ENCODE measurements at regions not wholly inside any gene's neighbourhood (a gene's known extent, or its start where the extent isn't known, plus 50 kb on each side); places are given as distances from the start of the nearest gene placed in this dataset.

GRCh38 chr4:14915018-14915417 is 87.3 kb upstream of the CPEB2 start:
- POLR2A ChIA-PET: no interaction called here
- no peaks in the 10 kb centered on the region for H3K79me2 ChIP-seq (ENCODE audit: insufficient read depth)

GRCh38 chr4:14916554-14917297 is 85.6 kb upstream of the CPEB2 start:
- DNase-seq: no peak
- Histone ChIP-seq H2AFZ (ENCODE audit: low read depth) (no peak overlapping the region), H3K9ac (no peak overlapping the region), H3K4me2 (peak overlapping the region; percentile 19; the same call in 1 of the 2 replicates), H3K79me2 (ENCODE audit: insufficient read depth) (no peaks in the 10 kb centered on the region), H3K27me3 (ENCODE audit: insufficient read depth) (no peaks in the 10 kb centered on the region), H3K9me3 (no peaks in the 10 kb centered on the region), H3K27ac (ENCODE audit: low read depth in 2 of 2, low read length in 1 of 2) (no peak overlapping the region), H3K4me1 (ENCODE audit: control insufficient read depth in 1 of 2, insufficient read depth in 2 of 2, low read depth in 1 of 2, low read length in 1 of 2) (no peaks in the 10 kb centered on the region), H4K20me1 (ENCODE audit: insufficient read depth) (no peaks in the 10 kb centered on the region), H3F3A (replicated peaks; ENCODE audit: insufficient read depth) (no peaks in the 10 kb centered on the region), H3K36me3 (replicated peaks in 1 of 2; ENCODE audit: control insufficient read depth in 1 of 2, insufficient read depth in 2 of 2, low read length in 1 of 2) (no peaks in the 10 kb centered on the region), H3K4me3 (ENCODE audit: low read depth in 2 of 2, low read length in 1 of 2) (no peak overlapping the region), H3K9me2 (no peaks in the 10 kb centered on the region)
- ChIA-PET CTCF (no interaction called here), POLR2A (no interaction called here)
- WGBS (ENCODE audit: low lambda C conversion rate): 39% methylated on average over 7 of the region's 7 CpGs
- TF ChIP-seq MAX (IDR thresholded peaks at IDR 0.05; ENCODE audit: low read depth): no peak
- TF ChIP-seq IRF3 (IDR thresholded peaks at IDR 0.05; ENCODE audit: low read depth, low read length): no peak
- TF ChIP-seq SIN3A (IDR thresholded peaks at IDR 0.05; ENCODE audit: borderline replicate concordance, low read depth, low read length): no peak
- no peak for TF ChIP-seq GABPA (IDR thresholded peaks at IDR 0.05; ENCODE audit: low read depth)
- no peak for TF ChIP-seq TAF1 (IDR thresholded peaks at IDR 0.05; ENCODE audit: borderline replicate concordance, low read depth, low read length)
- no peak for TF ChIP-seq RFX5 (IDR thresholded peaks at IDR 0.05; ENCODE audit: low read length)

More at GRCh38 chr4:14915018-14915417, 87.3 kb upstream of the CPEB2 start:
- Histone ChIP-seq H3F3A (replicated peaks; ENCODE audit: insufficient read depth) (no peaks in the 10 kb centered on the region), H3K9me2 (no peaks in the 10 kb centered on the region), H3K4me3 (ENCODE audit: low read depth in 2 of 2, low read length in 1 of 2) (no peak overlapping the region), H2AFZ (ENCODE audit: low read depth) (no peak overlapping the region), H3K36me3 (replicated peaks in 1 of 2; ENCODE audit: control insufficient read depth in 1 of 2, insufficient read depth in 2 of 2, low read length in 1 of 2) (no peaks in the 10 kb centered on the region), H4K20me1 (ENCODE audit: insufficient read depth) (no peaks in the 10 kb centered on the region), H3K4me2 (no peak overlapping the region), H3K9ac (no peak overlapping the region), H3K27ac (ENCODE audit: low read depth in 2 of 2, low read length in 1 of 2) (no peak overlapping the region), H3K27me3 (ENCODE audit: insufficient read depth) (no peaks in the 10 kb centered on the region), H3K9me3 (no peaks in the 10 kb centered on the region), H3K4me1 (ENCODE audit: control insufficient read depth in 1 of 2, insufficient read depth in 2 of 2, low read depth in 1 of 2, low read length in 1 of 2) (no peaks in the 10 kb centered on the region)
- 49% methylated on average over 2 of the region's 2 CpGs for WGBS (ENCODE audit: low lambda C conversion rate)
- CTCF ChIA-PET: no interaction called here
- no peak for DNase-seq
- TF ChIP-seq RCOR1 (IDR thresholded peaks at IDR 0.05; ENCODE audit: low read length): no peak
- no peak for TF ChIP-seq NRF1 (IDR thresholded peaks at IDR 0.05; ENCODE audit: low read depth, low read length)
- TF ChIP-seq FOXJ3 (CRISPR knock-in tag; IDR thresholded peaks at IDR 0.05): no peak
- no peak for TF ChIP-seq IRF3 (IDR thresholded peaks at IDR 0.05; ENCODE audit: low read depth, low read length)
- TF ChIP-seq SIN3A (IDR thresholded peaks at IDR 0.05; ENCODE audit: borderline replicate concordance, low read depth, low read length): no peak
- no peak for TF ChIP-seq RXRA (IDR thresholded peaks at IDR 0.05; ENCODE audit: borderline replicate concordance, low read depth)
- no peak for TF ChIP-seq MEF2A (IDR thresholded peaks at IDR 0.05; ENCODE audit: borderline replicate concordance, low read depth)

Data from SK-N-SH (cell line).